HG02885 (cell line): ENCODE measurements at regions not wholly inside any gene's neighbourhood (a gene's known extent, or its start where the extent isn't known, plus 50 kb on each side); places are given as distances from the start of the nearest gene placed in this dataset.

Experiments used
- ATAC-seq: cut with Tn5 transposase; IDR thresholded peaks from one replicate; pipeline ENCODE4 v1.9.1; 2021; ENCODE audit warnings: mild to moderate bottlenecking; ENCODE audit not compliant: unreplicated experiment, poor library complexity

GRCh38 chr21:41071258-41072171 lies 96.4 kb upstream of the BACE2 start:
- ATAC-seq: no peak

- no peak for ATAC-seq
Observed at GRCh38 chr21:41073558-41073957, 94.4 kb upstream of the BACE2 start.

GRCh38 chr21:41074396-41075184 lies 93.4 kb upstream of the BACE2 start:
- no peak for ATAC-seq

GRCh38 chr21:41075656-41076055 lies 92.3 kb upstream of the BACE2 start:
- no peak for ATAC-seq

GRCh38 chr21:41076064-41076463 lies 91.9 kb upstream of the BACE2 start:
- no peak for ATAC-seq

GRCh38 chr21:41079159-41079558 lies 88.8 kb upstream of the BACE2 start:
- no peak for ATAC-seq

- no peak for ATAC-seq
Observed at GRCh38 chr21:41080485-41081121, 87.4 kb upstream of the BACE2 start.

GRCh38 chr21:41086569-41086968 lies 81.4 kb upstream of the BACE2 start:
- no peak for ATAC-seq

- ATAC-seq: no peak
Observed at GRCh38 chr21:41090981-41091380, 77.0 kb upstream of the BACE2 start.

- no peak for ATAC-seq
Observed at GRCh38 chr21:41091616-41092015, 76.3 kb upstream of the BACE2 start.

- no peak for ATAC-seq
Observed at GRCh38 chr21:41092312-41092711, 75.6 kb upstream of the BACE2 start.

GRCh38 chr21:41095983-41096382 lies 72.0 kb upstream of the BACE2 start:
- no peak for ATAC-seq

- no peak for ATAC-seq
Observed at GRCh38 chr21:41098076-41098475, 69.9 kb upstream of the BACE2 start.

GRCh38 chr21:41098481-41099042 lies 69.4 kb upstream of the BACE2 start:
- ATAC-seq: no peak

- no peak for ATAC-seq
Observed at GRCh38 chr21:41100826-41101550, 67.0 kb upstream of the BACE2 start.

- no peak for ATAC-seq
Observed at GRCh38 chr21:41102281-41102680, 65.7 kb upstream of the BACE2 start.

- ATAC-seq: no peak
Observed at GRCh38 chr21:41107602-41108001, 60.4 kb upstream of the BACE2 start.

GRCh38 chr21:41108668-41109585 lies 59.0 kb upstream of the BACE2 start:
- ATAC-seq: no peak

- ATAC-seq: no peak
Observed at GRCh38 chr21:41110161-41110560, 57.8 kb upstream of the BACE2 start.
